T-helper 9 cell (primary cell): ENCODE measurements at regions not wholly inside any gene's neighbourhood (a gene's known extent, or its start where the extent isn't known, plus 50 kb on each side); places are given as distances from the start of the nearest gene placed in this dataset.
"Not testable (repeated sequence)": the region's sequence is repeated elsewhere in the genome, so short reads cannot be mapped to it uniquely, and the experiment has no call there.

Experiments used
- DNase-seq: peaks from one replicate; pipeline ENCODE4 v3.0.0-alpha.2; 2020

DNA sequence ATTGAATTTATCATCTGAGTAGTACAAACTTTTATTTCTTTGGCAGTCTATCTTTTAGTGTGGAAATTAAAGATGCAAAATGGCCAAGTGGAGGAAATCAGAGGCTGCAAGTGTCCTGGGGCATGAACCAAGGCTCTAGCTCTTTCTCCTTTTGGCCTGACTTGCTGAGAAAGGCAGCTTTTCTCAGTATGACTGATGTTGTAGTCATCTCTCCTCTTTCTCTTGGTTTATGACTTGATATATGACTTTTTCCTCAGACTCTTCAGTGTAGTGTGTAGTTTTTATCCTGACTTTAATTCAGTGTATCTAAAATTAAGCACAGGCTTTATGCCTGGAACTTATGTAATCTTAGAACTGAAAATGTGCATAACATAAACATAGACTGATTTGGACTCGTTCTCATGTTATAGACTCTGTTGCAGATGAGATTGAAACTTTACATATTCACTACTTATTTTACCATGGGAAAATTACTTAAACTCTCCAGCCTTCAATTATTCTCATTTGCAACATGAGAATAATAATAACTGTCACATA, 65.7 kb downstream of the SLITRK5 start:
- no peak for DNase-seq

DNA sequence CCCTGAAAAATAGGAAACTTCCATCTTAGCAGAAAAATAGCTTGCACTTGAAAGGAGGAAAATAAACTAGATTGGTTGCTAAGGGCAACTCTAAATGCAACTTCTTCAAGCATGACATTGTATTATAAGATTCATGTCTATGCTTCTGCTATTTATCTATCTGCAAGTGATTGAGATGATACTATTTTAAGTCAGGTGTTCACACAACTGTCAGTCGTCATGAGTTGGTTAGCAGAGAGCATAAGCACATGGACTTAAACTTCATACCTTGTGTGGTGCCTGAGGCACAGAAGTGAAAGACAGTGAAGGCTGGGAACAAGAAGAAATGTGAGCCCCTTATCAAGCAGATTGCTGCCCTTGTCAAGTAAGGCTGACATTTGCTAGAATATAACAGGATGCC, 82.9 kb downstream of the SLITRK5 start:
- no peak for DNase-seq

DNA sequence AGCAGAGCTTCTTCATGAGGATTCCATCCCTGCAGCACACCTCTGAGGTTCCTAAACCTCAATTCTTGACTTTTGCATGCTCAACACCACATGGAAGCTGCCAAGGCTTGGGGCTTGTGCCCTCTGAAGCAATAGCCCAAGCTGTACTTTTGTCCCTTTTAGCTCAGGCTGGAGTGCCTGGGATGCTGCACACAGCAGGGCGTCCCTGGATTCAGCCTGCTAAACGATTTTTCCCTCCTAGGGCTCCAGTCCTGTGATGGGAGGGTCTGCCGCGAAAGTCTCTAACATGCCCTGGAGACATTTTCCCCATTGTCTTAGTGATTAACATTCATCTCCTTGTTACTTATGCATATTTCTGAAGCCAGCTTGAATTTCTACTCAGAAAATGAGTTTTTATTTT, 98.3 kb downstream of the SLITRK5 start:
- no peak for DNase-seq

GRCh38 chr13:87777387-87777786, 106.2 kb downstream of the SLITRK5 start:
- no peak for DNase-seq

GRCh38 chr13:87778128-87778527, 107.0 kb downstream of the SLITRK5 start:
- no peak for DNase-seq

DNA sequence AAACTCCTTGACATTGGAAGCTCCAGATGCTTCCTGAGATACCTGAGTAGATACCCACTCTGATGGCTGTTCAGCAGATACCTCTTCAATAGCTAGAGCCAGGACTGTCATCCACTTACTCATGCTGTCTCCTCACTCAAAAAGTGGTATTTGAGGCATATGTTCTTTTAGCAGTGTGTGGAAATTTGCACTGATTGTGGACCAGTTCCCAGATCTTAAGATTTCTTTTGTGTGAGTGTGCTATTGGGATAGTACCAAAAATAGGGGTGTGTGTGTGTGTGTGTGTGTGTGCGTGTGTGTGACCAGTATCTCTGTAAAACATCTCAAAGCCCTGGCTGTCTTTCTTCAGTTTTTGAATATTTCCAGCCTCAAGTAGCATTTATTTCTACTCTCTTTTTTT, 108.3 kb downstream of the SLITRK5 start:
- DNase-seq, result no peak

GRCh38 chr13:87783366-87783765, 112.2 kb downstream of the SLITRK5 start:
- no peak for DNase-seq

GRCh38 chr13:87788363-87788762, 117.2 kb downstream of the SLITRK5 start:
- no peak for DNase-seq

DNA sequence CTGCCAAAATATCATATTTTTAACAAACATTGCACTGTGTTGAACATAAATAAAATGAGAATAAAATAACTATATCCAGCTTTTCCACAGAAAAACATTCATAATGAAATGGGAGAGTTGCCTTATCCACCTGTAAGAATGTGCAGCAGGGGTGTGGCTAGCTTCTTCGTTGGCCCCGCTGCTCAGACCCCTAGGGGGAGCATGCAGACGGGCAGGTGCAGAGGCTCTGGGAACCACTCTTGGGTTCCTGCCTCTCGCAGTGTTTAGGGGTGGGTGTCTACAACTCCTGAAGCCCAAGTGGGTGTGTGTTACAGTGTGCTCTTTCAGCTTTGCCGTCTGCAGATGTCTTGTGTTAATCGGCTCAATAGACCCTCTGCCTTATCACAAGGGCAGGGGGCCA, 121.7 kb downstream of the SLITRK5 start:
- DNase-seq, result no peak

GRCh38 chr13:87798536-87798935, 127.4 kb downstream of the SLITRK5 start:
- DNase-seq, result no peak

DNA sequence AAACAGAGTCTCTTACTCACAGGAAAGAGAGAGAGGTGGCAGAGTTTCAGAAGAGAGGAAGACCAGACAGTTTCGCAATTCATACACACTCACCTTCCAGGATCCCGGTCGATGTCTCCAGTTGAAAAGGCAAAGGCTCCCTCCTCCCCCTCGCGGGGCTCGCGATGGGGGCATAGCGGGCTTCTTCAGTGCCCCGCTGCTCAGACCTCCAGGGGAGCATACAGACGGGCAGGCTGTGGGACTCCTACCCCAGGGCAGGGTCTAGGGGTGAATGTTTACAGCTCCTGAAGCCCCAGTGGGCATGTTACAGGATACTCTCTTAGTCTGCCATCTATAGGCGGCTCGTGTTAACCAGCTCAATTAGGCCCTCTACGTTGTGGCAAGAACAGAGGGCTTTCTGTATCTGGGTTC, 139.2 kb downstream of the SLITRK5 start:
- DNase-seq, result no peak

- no peak for DNase-seq
Observed at GRCh38 chr13:87810920-87811344, 139.8 kb downstream of the SLITRK5 start.

DNA sequence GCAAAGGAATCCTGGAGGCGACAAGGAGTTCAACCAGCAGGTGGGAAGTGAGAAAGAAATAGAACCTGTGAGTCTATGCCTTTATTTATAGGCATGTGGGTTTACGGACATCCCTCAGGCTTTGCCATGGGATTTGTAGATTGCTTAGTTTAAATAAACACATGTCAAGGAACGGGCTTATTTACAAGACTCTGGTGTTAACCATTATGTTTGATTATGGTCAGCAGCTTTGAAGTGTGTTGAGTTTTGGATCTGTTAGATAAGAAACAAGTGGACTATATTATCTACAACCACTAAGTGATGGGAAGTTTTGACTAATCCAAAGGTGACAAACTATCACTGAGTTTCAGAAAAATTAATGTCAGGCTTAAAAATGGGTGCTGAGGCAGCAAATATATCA, 143.2 kb downstream of the SLITRK5 start:
- DNase-seq, result no peak

- DNase-seq, result no peak
Observed at GRCh38 chr13:87820241-87820640, 149.1 kb downstream of the SLITRK5 start.

- no peak for DNase-seq
Observed at GRCh38 chr13:87821512-87821911, 150.3 kb downstream of the SLITRK5 start.

DNA sequence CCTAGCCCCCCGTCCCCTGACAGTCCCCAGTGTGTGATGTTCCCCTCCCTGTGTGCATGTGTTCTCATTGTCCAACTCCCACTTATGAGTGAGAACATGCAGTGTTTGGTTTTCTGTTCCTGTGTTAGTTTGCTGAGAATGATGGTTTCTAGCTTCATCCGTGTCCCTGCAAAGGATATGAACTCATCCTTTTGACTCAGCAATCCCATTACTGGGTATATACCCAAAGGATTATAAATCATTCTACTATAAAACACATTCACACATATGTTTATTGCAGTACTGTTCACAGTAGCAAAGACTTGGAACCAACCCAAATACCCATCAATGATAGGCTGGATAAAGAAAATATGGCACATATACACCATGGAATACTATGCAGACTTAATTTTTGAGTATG, 155.1 kb downstream of the SLITRK5 start:
- not testable (repeated sequence) for DNase-seq

DNA sequence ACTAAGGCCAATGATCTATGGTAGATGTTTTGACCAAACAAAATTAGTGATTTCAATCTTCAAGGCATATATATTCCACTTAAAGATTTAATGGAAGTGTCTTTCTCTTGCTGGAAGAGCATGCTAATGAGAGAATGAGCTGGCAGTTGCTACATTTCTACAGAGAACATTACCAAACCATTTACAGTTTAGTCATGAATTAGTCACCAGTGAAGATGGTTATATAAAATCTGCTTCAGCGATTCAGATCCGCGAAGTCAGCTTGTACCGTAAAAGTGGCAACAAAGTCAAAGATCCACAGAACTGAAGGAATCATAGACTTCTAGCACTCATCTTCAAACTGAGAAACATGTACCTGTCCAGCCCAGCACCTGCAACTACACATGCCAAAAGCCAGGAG, 156.3 kb downstream of the SLITRK5 start:
- DNase-seq, result no peak

DNA sequence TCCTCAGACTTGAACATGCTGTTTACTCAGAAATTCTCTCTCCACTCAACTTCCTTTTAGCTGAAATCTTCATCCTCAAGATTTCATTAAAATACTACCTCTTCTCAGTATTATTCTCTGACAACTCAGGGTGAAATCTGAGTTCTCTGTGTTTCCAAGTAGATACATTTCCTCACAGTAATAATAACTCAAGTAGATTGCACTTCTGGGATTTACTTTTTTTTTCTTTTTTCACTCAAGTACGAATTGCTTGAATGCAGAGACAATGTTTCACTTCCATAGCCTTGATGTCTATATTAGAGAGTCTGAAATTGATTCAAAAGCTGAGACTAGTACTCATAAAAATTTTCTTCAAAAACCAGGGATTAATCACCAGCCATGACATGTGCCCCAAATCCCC, 166.4 kb downstream of the SLITRK5 start:
- no peak for DNase-seq

GRCh38 chr13:87837946-87838345, 166.8 kb downstream of the SLITRK5 start:
- no peak for DNase-seq

- DNase-seq, result no peak
Observed at GRCh38 chr13:87851410-87851809, 180.2 kb downstream of the SLITRK5 start.

DNA sequence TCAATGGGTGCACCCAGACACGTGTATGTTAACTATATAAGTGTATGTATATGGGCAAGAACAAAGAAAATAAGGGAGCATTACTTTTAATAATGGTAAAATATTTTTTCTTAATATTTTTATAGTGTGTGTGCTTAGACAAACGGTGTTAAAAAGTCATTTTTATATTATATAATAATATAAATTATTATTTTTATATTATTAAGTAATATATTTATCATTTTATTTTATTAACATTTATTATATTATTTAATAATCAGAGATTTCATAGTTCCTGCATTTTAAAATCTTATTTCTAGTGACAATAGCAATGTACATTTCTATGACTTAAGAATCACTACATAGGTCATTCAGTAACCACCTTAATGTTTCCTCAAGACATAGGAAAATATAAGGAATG, 184.4 kb downstream of the SLITRK5 start:
- no peak for DNase-seq

DNA sequence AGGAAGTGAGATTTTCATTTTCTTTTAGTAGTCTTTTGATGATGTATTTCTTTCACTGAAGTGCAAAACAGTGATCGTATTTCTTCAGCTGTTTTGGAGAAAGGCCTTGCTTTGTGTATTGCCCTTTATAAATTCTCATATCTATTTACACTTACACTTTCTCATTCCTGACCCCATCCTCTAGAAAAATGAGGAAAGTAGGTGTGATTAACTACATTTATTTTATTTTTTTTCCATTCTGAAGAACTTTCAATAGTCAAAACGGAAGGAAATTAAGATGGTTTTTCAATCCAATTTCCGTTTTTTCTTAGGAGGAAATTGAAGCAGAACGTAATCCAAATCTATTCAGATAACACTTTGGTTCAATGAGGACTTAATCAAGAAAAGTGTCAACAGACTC, 188.1 kb downstream of the SLITRK5 start:
- DNase-seq, result no peak

DNA sequence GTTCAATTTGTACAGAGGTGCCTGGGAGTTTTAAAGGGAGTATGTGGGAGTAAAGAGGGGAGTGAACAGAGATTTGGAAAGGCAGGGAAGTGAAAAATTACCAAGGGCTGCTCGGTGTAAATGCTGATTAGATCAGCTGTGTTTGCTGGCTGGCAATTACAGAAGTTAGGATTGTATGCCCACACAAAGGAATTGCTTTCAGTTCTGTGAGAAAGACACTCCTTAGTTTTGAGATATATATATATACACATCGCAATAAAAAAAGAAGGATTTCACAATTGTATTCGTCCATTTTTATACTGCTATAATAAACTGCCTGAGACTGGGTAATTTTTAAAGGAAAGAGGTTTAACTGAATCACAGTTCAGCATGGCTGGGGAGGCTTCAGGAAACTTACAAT, 196.3 kb downstream of the SLITRK5 start:
- DNase-seq, result no peak

DNA sequence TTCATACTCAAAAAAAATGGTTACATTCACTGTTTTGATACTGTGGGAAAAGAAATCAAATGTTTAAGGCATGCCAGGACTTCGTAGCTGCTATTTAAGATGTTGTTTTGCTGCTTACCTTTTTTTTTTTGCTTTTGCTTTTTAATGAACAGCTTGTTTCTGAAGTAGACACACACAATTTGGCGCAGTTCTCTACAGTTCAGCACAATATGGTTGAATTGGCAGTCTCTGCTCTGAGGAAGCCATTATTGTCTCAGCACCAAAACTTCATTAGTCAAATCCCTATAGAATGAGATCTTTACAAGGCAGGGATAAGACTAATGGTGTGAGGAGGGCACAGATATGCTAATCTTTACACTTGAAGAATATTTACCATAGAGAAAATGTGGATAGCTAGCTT, 197.6 kb downstream of the SLITRK5 start:
- no peak for DNase-seq

GRCh38 chr13:87872813-87873212, 201.6 kb downstream of the SLITRK5 start:
- DNase-seq, result no peak

DNA sequence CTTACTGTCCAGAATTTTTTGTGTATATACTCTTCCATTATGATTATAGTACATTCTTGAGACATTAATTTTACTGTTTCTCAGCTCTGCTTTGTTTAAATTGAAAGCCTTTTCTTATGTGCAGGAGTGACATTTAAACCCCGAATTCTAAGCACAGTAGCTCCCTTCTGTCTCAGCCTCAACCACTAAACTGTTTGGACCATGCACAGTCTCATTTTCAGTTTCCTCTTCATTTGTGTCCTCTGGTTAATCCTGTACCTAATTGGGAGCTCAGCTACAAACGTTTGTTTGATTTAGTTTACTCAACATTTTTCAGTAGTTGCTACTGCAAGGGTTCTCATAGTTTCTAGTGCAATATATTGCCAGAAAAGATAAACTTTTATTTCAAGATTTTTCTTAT, 206.3 kb downstream of the SLITRK5 start:
- no peak for DNase-seq
